ENCODE measurements at regions not wholly inside any gene's neighbourhood (a gene's known extent, or its start where the extent isn't known, plus 50 kb on each side); places are given as distances from the start of the nearest gene placed in this dataset.
A peak's percentile ranks its signal among the peaks of the same experiment; 100 is the strongest.

- Histone ChIP-seq H3K27me3 (ENCODE audit: control insufficient read depth, insufficient read depth, low read length) (no peaks in the 10 kb centered on the region), H2AFZ (ENCODE audit: low read length) (no peak overlapping the region), H3K79me2 (ENCODE audit: control insufficient read depth, insufficient read depth, low read length) (no peaks in the 10 kb centered on the region), H3K4me3 (replicated peaks in 1 of 4; ENCODE audit: control extremely low read depth in 1 of 4, insufficient read depth in 1 of 4, low read depth in 3 of 4, low read length in 4 of 4) (no peak overlapping the region), H3K9ac (ENCODE audit: insufficient read depth, low read length) (no peak overlapping the region), H3K36me3 (ENCODE audit: control insufficient read depth, insufficient read depth, low read length) (no peaks in the 10 kb centered on the region), H4K20me1 (ENCODE audit: control insufficient read depth, extremely low read depth, insufficient read depth, low read length) (no peaks in the 10 kb centered on the region), H3K4me2 (ENCODE audit: extremely low read depth, insufficient read depth, low read length) (no peak overlapping the region), H3K27ac (ENCODE audit: insufficient read depth, low read length) (no peak overlapping the region), H3K4me1 (ENCODE audit: control insufficient read depth, extremely low read depth, insufficient read depth, low read length) (no peaks in the 10 kb centered on the region), H3K9me3 (ENCODE audit: control insufficient read depth, insufficient read depth, low read depth, low read length) (no peaks in the 10 kb centered on the region)
- no peak for TF ChIP-seq EZH2 (IDR thresholded peaks at IDR 0.05; ENCODE audit: low read length, missing control alignments)
- no peak for TF ChIP-seq CTCF (conservative IDR thresholded peaks at IDR 0.05 in 1 of 2, IDR thresholded peaks at IDR 0.05 in 1 of 2; ENCODE audit: low read depth in 1 of 2, low read length in 2 of 2)
- DNase-seq (ENCODE audit: low read depth in 2 of 2) = peak in 1 of 2 donors; percentile 47
These were observed 734.5 kb upstream of the ACVR2A start for GRCh38 chr2:147110317-147110716.

GRCh38 chr2:147109291-147109690 lies 735.5 kb upstream of the ACVR2A start:
- no peaks in the 10 kb centered on the region for H3K27me3 ChIP-seq (ENCODE audit: control insufficient read depth, insufficient read depth, low read length)
- no peak for TF ChIP-seq CTCF (conservative IDR thresholded peaks at IDR 0.05 in 1 of 2, IDR thresholded peaks at IDR 0.05 in 1 of 2; ENCODE audit: low read depth in 1 of 2, low read length in 2 of 2)
- TF ChIP-seq EZH2 (IDR thresholded peaks at IDR 0.05; ENCODE audit: low read length, missing control alignments) = no peak
- H3K4me2 ChIP-seq (ENCODE audit: extremely low read depth, insufficient read depth, low read length) = no peak overlapping the region
- H2AFZ ChIP-seq (ENCODE audit: low read length) = no peak overlapping the region
- H3K4me3 ChIP-seq (replicated peaks in 1 of 4; ENCODE audit: control extremely low read depth in 1 of 4, insufficient read depth in 1 of 4, low read depth in 3 of 4, low read length in 4 of 4) = no peak overlapping the region
- no peak overlapping the region for H3K27ac ChIP-seq (ENCODE audit: insufficient read depth, low read length)
- no peaks in the 10 kb centered on the region for H3K4me1 ChIP-seq (ENCODE audit: control insufficient read depth, extremely low read depth, insufficient read depth, low read length)
- H3K9me3 ChIP-seq (ENCODE audit: control insufficient read depth, insufficient read depth, low read depth, low read length) = no peaks in the 10 kb centered on the region
- H4K20me1 ChIP-seq (ENCODE audit: control insufficient read depth, extremely low read depth, insufficient read depth, low read length) = no peaks in the 10 kb centered on the region
- H3K79me2 ChIP-seq (ENCODE audit: control insufficient read depth, insufficient read depth, low read length) = no peaks in the 10 kb centered on the region
- no peak overlapping the region for H3K9ac ChIP-seq (ENCODE audit: insufficient read depth, low read length)
- DNase-seq (ENCODE audit: low read depth in 2 of 2) = no peak
- H3K36me3 ChIP-seq (ENCODE audit: control insufficient read depth, insufficient read depth, low read length) = no peaks in the 10 kb centered on the region

GRCh38 chr2:147108548-147108947 lies 736.3 kb upstream of the ACVR2A start:
- Histone ChIP-seq H3K4me3 (replicated peaks in 1 of 4; ENCODE audit: control extremely low read depth in 1 of 4, insufficient read depth in 1 of 4, low read depth in 3 of 4, low read length in 4 of 4) (no peak overlapping the region), H3K4me2 (ENCODE audit: extremely low read depth, insufficient read depth, low read length) (no peak overlapping the region), H3K4me1 (ENCODE audit: control insufficient read depth, extremely low read depth, insufficient read depth, low read length) (no peaks in the 10 kb centered on the region), H4K20me1 (ENCODE audit: control insufficient read depth, extremely low read depth, insufficient read depth, low read length) (no peaks in the 10 kb centered on the region), H3K79me2 (ENCODE audit: control insufficient read depth, insufficient read depth, low read length) (no peaks in the 10 kb centered on the region), H2AFZ (ENCODE audit: low read length) (no peak overlapping the region), H3K27me3 (ENCODE audit: control insufficient read depth, insufficient read depth, low read length) (no peaks in the 10 kb centered on the region), H3K9ac (ENCODE audit: insufficient read depth, low read length) (no peak overlapping the region), H3K9me3 (ENCODE audit: control insufficient read depth, insufficient read depth, low read depth, low read length) (no peaks in the 10 kb centered on the region), H3K27ac (ENCODE audit: insufficient read depth, low read length) (no peak overlapping the region), H3K36me3 (ENCODE audit: control insufficient read depth, insufficient read depth, low read length) (no peaks in the 10 kb centered on the region)
- TF ChIP-seq EZH2 (IDR thresholded peaks at IDR 0.05; ENCODE audit: low read length, missing control alignments) = no peak
- TF ChIP-seq CTCF (conservative IDR thresholded peaks at IDR 0.05 in 1 of 2, IDR thresholded peaks at IDR 0.05 in 1 of 2; ENCODE audit: low read depth in 1 of 2, low read length in 2 of 2) = no peak
- peak; percentile 9 to 83 for DNase-seq (ENCODE audit: low read depth in 2 of 2)

Measured in fibroblast of lung (primary cell).